ENCODE measurements at regions not wholly inside any gene's neighbourhood (a gene's known extent, or its start where the extent isn't known, plus 50 kb on each side); places are given as distances from the start of the nearest gene placed in this dataset.

DNA sequence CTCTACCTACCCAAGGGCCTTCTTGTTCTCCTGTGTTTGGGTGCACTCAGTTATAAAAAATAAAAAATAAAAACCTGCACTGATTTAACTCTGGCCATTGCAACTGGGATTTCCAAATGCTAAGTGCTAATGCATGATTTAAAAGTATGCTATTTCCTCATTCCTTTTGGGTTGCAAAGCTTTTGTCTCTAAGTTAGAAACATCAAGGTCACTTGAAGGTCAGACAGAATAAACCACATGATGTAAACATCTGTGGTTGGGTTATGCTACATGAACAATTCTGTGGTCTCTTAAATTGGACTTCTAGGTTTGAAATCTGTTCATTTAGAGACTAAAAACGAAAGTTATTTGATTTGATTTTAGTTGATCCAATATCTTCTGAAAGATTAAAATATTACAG, 1547.4 kb upstream of the TENM3 start:
- TF ChIP-seq GATA1 (IDR thresholded peaks at IDR 0.05; ENCODE audit: low read depth, low read length) (no peak), POLR2A (IDR thresholded peaks at IDR 0.05; ENCODE audit: low read length) (no peak)
- DNase-seq, result no peak

DNA sequence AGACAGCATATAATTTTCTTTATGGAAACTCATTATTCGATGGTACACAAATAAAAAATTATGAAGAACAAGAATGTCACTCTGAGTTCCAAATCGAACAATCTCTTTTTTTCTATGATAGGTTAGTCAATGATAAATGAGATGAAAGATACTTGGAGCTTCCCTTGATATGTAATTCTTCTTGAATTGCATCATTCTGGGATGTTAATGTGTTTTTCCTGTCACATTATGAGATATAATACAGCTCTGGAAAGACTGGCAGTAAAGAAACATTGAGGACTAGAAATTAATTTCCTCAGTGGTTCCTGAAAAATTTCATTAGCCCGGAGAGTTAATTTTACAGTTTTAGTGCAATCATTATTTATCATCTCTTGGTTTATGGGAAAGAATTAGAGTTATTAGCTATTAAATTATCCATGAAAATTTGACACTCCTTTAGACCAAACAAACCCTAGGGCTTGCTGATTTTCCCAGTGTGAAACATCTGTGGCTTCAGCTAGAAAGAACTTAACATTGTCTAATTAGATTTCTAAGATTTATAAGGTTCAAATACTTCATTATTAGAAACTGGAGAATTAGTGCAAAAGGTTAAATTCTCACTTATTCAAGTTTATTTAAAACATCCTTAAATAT, 1546.6 kb upstream of the TENM3 start:
- TF ChIP-seq GATA1 (IDR thresholded peaks at IDR 0.05; ENCODE audit: low read depth, low read length) (no peak), POLR2A (IDR thresholded peaks at IDR 0.05; ENCODE audit: low read length) (no peak)
- no peak for DNase-seq

DNA sequence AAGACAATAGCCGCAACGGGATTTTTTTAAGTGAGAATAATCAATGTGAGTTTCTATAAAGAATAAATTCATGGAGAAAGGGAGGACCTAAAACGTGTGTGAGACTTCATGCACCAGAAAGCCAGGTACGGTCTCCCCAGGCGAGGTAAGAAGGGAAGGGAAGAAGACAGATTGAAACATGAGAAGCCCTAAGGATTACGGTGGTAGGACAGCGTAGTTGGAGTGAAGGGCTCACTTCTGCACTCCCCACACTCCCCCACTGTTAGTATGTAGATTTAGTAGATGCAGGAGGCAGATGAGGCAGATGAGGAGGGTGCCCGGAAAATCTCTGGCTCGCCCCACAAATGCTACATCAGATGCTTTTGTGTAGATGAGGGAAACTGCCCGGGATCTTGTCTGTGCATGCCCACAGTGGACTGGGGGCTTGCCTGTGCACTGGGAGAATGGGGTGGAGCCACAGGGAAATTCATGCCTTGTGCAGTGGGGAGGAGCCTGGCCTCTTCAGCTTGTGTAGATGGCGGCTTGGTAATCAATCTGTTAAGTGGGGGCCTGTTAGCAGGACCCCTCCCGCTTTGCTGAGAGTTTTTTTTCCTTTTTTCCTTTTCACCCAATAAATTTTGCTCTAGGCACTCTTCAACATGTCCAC, 1544.5 kb upstream of the TENM3 start:
- no peak for TF ChIP-seq POLR2A (IDR thresholded peaks at IDR 0.05; ENCODE audit: low read length)
- TF ChIP-seq GATA1 (IDR thresholded peaks at IDR 0.05; ENCODE audit: low read depth, low read length), result no peak
- no peak for DNase-seq

DNA sequence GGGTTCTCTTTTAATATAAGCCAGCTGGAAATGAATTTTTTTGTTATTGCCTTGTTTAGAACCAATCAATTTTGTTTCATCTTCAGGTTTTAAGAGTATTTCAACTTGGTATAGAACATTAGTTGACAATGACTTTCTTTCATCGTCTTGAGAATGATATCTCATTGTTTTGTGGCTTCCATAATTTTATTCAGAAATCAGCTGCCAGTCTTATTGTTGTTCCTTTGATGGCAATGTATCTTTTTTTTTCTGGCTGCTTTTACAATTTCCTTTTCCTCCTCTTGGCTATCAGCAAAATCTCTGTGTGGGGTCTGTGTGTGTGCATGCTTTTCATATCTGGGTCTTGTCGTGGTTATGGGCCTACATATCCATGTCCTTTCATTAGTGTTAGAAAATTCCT, 1536.4 kb upstream of the TENM3 start:
- no peak for DNase-seq

DNA sequence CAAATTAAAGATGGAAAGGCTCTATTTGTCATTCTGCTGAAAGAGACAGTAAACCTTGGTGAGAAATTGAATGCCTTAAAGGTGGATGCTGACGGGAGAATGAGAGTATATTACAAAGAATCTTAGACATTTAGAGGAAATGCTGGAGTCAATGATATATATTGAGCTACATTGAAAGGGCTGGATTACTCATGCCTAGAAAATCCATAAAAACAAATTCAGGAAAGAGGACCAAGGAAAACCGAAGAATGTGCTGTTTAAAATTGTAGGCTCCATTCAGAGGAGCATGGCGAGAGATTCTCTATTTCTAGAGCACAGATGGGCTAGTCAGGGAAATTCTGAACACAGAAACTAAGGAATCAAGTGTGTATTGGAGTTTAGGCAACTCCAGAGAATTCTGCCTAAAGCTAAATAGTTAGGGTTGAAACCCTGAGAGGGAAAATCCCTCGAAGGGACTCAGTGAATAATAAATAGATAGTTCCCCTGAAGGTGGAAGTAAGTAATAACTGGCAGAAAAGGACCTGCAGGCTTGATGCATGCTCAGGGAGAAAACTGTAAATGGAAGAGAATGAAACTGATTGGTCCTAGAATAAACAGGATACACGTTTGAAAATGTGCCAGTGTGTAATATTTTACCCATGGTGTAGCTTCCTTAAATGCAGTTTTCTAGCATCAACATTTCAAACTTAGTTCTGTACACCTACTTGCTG, 1532.4 kb upstream of the TENM3 start:
- no peak for DNase-seq
- TF ChIP-seq GATA1 (IDR thresholded peaks at IDR 0.05; ENCODE audit: low read depth, low read length) (no peak), POLR2A (IDR thresholded peaks at IDR 0.05; ENCODE audit: low read length) (no peak)

More for the DNA sequence above, 1536.4 kb upstream of the TENM3 start:
- TF ChIP-seq POLR2A (IDR thresholded peaks at IDR 0.05; ENCODE audit: low read length), result no peak
- TF ChIP-seq GATA1 (IDR thresholded peaks at IDR 0.05; ENCODE audit: low read depth, low read length), result no peak

DNA sequence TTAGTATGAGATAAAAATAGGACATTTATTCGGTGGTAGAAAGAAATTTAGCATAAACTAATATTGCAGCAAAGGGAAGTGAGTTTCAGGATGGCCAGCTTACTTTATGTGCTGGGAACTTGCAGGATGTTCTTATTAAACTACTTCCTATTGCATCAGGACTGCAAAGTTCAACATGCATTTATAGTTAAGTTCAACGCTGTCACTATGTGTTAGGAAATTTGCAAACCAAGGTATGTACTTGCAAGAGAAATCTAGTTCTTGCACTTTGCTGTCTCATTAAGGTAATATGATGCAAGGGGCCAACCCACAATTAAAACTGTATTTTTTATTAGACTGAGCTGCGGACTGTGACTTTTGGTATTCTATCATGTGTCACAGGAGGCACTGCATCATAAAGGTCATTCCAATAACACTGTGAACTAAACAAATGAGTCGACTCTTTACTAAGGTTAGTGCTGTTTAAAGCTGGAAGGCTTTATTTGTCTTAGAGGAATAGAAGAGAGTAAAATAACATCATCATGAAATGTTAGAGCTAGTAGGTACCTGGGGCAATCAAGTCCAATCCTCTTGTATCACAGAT, 1525.7 kb upstream of the TENM3 start:
- TF ChIP-seq GATA1 (IDR thresholded peaks at IDR 0.05; ENCODE audit: low read depth, low read length) (no peak), POLR2A (IDR thresholded peaks at IDR 0.05; ENCODE audit: low read length) (no peak)
- no peak for DNase-seq

DNA sequence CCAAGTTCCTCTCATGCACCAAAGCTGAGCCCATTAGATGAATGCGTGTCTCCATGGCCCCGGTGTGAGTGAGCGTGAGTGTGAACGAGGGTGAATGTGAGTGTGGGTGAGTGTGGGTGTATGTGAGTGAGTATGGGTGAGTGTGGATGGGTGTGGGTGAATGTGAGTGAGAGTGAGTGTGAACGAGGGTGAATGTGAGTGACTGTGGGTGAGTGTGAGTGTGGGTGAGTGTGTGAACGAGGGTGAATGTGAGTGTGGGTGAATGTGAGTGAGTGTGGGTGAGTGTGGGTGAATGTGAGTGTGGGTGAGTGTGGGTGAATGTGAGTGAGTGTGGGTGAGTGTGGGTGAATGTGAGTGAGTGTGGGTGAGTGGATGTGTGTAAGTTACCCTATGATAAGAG, 1521.8 kb upstream of the TENM3 start:
- TF ChIP-seq POLR2A (IDR thresholded peaks at IDR 0.05; ENCODE audit: low read length) (no peak), GATA1 (IDR thresholded peaks at IDR 0.05; ENCODE audit: low read depth, low read length) (no peak)
- no peak for DNase-seq

DNA sequence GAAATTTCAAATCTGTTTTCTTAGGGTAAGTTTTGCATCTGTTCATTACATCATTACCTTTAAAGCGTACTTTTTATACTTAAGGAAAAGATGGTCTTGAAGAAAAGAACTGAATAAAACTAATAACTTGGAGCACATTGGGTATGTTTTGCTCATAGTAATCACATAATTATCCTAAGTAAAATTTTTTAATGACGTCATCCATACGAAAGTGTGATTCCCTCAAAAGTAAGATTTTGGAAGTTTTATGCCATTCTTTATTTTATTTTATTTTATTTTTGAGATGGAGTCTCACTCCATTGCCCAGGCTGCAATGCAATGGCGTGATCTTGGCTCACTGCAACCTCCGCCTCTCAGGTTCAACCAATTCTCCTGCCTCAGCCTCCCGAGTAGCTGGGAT, 1516.6 kb upstream of the TENM3 start:
- TF ChIP-seq GATA1 (IDR thresholded peaks at IDR 0.05; ENCODE audit: low read depth, low read length), result no peak
- no peak for TF ChIP-seq POLR2A (IDR thresholded peaks at IDR 0.05; ENCODE audit: low read length)
- no peak for DNase-seq

DNA sequence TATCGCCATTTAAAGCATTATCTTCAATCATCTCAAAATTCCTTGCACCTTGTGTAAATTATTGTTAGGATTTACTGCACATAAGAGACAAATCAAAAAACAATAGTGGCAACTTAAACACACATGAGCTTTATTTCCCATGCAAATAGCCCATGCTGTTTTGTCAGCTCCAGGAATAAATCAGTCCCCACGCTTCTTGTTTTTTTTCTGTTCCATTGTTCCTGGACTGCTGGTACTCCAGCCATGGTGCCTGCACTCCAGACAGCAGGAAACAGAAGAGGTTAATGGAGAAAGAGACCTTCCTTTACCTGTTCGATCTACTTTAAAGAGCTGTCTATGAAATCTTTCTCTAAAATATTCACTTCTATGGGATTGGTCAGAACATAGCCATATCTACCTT, 1515.7 kb upstream of the TENM3 start:
- TF ChIP-seq GATA1 (IDR thresholded peaks at IDR 0.05; ENCODE audit: low read depth, low read length), result no peak
- no peak for TF ChIP-seq POLR2A (IDR thresholded peaks at IDR 0.05; ENCODE audit: low read length)
- DNase-seq, result no peak

DNA sequence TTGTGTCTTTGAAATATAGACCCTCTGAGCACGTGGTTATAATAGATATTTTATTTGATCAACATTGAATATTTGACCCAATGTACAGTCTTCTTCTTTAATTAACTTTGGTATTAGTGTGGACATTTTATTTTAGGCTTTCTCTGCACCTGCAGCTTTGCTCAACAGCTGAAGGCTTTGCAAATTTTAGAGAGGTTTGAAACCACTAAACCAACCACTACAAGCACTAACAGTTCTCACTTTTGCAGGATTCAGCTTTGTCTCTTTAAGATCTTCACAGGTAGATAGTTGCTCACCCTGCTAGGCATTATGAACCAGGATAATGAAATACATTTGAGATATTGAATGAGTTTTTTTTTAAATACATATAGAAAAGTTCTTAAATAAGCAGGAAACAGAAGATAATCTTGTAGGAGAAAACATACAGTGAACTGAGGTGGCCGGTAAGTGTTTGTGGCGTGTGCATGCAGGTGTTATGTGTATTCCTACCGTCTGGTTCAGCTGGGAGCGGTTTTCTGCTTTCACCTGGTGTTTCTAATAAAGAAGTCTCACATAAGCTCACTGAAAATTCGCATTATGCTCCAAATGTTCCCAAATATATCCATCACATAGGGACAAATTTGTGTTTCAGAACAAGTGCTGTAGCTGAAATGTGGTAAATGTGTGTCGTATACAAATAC, 1508.3 kb upstream of the TENM3 start:
- no peak for TF ChIP-seq POLR2A (IDR thresholded peaks at IDR 0.05; ENCODE audit: low read length)
- no peak for TF ChIP-seq GATA1 (IDR thresholded peaks at IDR 0.05; ENCODE audit: low read depth, low read length)
- no peak for DNase-seq

DNA sequence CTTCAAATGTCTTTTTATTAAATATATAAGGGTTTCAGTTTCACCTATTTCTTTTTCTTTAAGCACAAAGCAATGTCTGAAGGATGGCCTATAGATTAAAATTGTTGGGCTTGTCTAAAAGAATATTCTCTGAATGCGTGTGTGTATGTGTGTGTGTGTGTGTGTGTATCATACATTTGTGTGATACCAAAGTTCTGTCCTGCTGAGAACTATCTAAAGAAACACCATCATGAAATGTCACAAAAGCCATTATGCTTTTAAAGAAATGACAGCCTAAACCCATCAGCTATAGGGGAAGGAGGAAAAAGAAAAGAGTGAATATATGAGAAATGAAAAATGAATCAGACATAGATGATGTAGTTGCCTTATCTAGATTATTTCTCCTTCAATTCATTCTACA, 1501.5 kb upstream of the TENM3 start:
- TF ChIP-seq GATA1 (IDR thresholded peaks at IDR 0.05; ENCODE audit: low read depth, low read length), result no peak
- TF ChIP-seq POLR2A (IDR thresholded peaks at IDR 0.05; ENCODE audit: low read length), result no peak

DNA sequence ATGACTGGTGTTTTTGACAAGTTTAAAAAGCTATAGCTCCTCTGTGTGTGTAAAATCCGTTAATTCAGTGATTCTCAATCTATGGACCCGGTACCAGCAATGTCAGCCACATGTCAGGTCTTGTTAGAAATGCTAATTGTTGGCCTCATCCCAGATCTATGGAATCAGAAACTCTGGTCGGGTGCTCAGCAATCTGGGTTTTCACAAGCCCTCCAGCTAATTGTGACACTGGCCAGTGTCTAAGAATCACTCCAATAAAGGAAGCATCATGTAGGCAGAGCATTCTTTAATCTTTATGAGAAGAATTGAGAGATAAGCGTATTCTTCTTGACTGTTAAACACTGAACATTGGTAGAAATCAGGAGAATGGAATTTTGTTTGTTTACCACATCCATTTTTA, 1498.2 kb upstream of the TENM3 start:
- DNase-seq, result no peak

More for the DNA sequence above, 1501.5 kb upstream of the TENM3 start:
- DNase-seq, result no peak

DNA sequence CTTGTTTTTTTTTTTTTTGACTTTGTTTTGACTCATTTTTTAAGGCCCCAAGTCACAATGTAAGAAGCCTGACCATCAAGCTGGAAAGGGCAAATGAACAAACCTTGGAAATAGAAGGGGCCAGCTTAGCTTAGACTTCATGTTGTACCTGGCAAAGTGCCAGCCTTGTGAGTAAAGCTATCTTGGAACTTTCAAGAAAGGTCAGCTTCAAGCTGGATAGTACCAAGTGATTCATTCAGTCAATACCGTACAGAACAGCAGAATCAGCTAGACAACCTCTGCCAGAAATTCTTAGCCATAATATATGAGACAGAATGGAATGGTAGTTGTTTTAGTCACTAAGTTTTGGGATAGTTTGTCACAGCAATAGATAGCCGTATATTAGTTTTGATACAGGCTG, 1492.2 kb upstream of the TENM3 start:
- TF ChIP-seq POLR2A (IDR thresholded peaks at IDR 0.05; ENCODE audit: low read length), result no peak
- TF ChIP-seq GATA1 (IDR thresholded peaks at IDR 0.05; ENCODE audit: low read depth, low read length), result no peak
- DNase-seq, result no peak

More for the DNA sequence above, 1498.2 kb upstream of the TENM3 start:
- TF ChIP-seq POLR2A (IDR thresholded peaks at IDR 0.05; ENCODE audit: low read length) (no peak), GATA1 (IDR thresholded peaks at IDR 0.05; ENCODE audit: low read depth, low read length) (no peak)

DNA sequence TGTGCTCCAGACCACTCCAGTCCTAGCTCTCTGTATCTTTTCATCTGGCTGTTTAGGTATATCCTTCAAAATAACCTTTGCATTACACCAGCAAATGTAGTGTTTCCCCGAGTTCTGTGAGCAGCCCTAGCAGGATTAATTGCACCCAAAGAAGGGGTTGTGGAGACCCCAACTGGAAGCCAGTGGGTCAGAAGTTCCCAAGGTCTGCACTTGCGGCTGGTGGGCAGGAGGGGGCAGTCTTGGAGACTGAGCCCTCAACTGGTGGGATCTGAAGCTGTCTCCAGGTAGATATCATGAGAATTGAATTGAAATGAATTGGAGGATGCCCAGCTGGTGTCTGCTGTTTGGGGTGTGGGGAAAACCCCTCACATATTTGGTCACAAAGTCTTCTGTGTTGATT, 1485.3 kb upstream of the TENM3 start:
- TF ChIP-seq GATA1 (IDR thresholded peaks at IDR 0.05; ENCODE audit: low read depth, low read length), result no peak
- TF ChIP-seq POLR2A (IDR thresholded peaks at IDR 0.05; ENCODE audit: low read length), result no peak

More for the DNA sequence above, 1485.3 kb upstream of the TENM3 start:
- no peak for DNase-seq

All from erythroblast (primary cell).